GM21381 (cell line): ENCODE measurements at regions not wholly inside any gene's neighbourhood (a gene's known extent, or its start where the extent isn't known, plus 50 kb on each side); places are given as distances from the start of the nearest gene placed in this dataset.
"Not testable (repeated sequence)": the region's sequence is repeated elsewhere in the genome, so short reads cannot be mapped to it uniquely, and the experiment has no call there.

ENCODE experiments used
- ATAC-seq: cut with Tn5 transposase; IDR thresholded peaks from one replicate; pipeline ENCODE4 v1.9.1; 2021; ENCODE audit warnings: mild to moderate bottlenecking, moderate library complexity; ENCODE audit not compliant: unreplicated experiment

GRCh38 chr2:90209009-90209408 is 1517.5 kb downstream of the RPIA start:
- ATAC-seq = no peak

GRCh38 chr2:90209806-90210205 is 1518.3 kb downstream of the RPIA start:
- no peak for ATAC-seq

GRCh38 chr2:90215880-90216279 is 1524.4 kb downstream of the RPIA start:
- ATAC-seq = not testable (repeated sequence)

GRCh38 chr2:90216801-90217200 is 1525.3 kb downstream of the RPIA start:
- not testable (repeated sequence) for ATAC-seq

- not testable (repeated sequence) for ATAC-seq
Observed at GRCh38 chr2:90218534-90218933, 1527.1 kb downstream of the RPIA start.

GRCh38 chr2:90220623-90221299 is 1529.3 kb downstream of the RPIA start:
- ATAC-seq = not testable (repeated sequence)

- ATAC-seq = no peak
Observed at GRCh38 chr2:90221300-90221651, 1529.8 kb downstream of the RPIA start.

- ATAC-seq = not testable (repeated sequence)
Observed at GRCh38 chr2:90224767-90225166, 1533.3 kb downstream of the RPIA start.

- not testable (repeated sequence) for ATAC-seq
Observed at GRCh38 chr2:90226465-90227072, 1535.1 kb downstream of the RPIA start.

- not testable (repeated sequence) for ATAC-seq
Observed at GRCh38 chr2:90231199-90231598, 1539.7 kb downstream of the RPIA start.

GRCh38 chr2:90235452-90235851 is 1544.0 kb downstream of the RPIA start:
- ATAC-seq = not testable (repeated sequence)

GRCh38 chr2:90237923-90238361 is 1546.5 kb downstream of the RPIA start:
- not testable (repeated sequence) for ATAC-seq

- not testable (repeated sequence) for ATAC-seq
Observed at GRCh38 chr2:90238505-90239230, 1547.2 kb downstream of the RPIA start.

GRCh38 chr2:90239769-90240168 is 1548.3 kb downstream of the RPIA start:
- not testable (repeated sequence) for ATAC-seq

- ATAC-seq = not testable (repeated sequence)
Observed at GRCh38 chr2:90244902-90245765, 1553.7 kb downstream of the RPIA start.

GRCh38 chr2:90248400-90248799 is 1556.9 kb downstream of the RPIA start:
- not testable (repeated sequence) for ATAC-seq

GRCh38 chr2:90250350-90250749 is 1558.9 kb downstream of the RPIA start:
- not testable (repeated sequence) for ATAC-seq

GRCh38 chr2:90251576-90251975 is 1560.1 kb downstream of the RPIA start:
- ATAC-seq = not testable (repeated sequence)

GRCh38 chr2:90253306-90253705 is 1561.8 kb downstream of the RPIA start:
- ATAC-seq = not testable (repeated sequence)

- not testable (repeated sequence) for ATAC-seq
Observed at GRCh38 chr2:90266888-90267287, 1575.4 kb downstream of the RPIA start.

- ATAC-seq = not testable (repeated sequence)
Observed at GRCh38 chr2:90287751-90288150, 1596.3 kb downstream of the RPIA start.
